ENCODE measurements at regions not wholly inside any gene's neighbourhood (a gene's known extent, or its start where the extent isn't known, plus 50 kb on each side); places are given as distances from the start of the nearest gene placed in this dataset.

GRCh38 chr10:118175148-118175547 lies 128.4 kb upstream of the RAB11FIP2 start:
- POLR2A ChIA-PET (ENCODE audit: low non-redundant PET), result no interaction called here
- Histone ChIP-seq H3K4me1 (ENCODE audit: insufficient read depth, low read length, poor library complexity, severe bottlenecking) (no peaks in the 10 kb centered on the region), H3K27me3 (replicated peaks; ENCODE audit: insufficient read depth, low read depth, low read length, poor library complexity) (peaks cover 24% of the 10 kb centered on the region), H3K9me3 (ENCODE audit: low read depth, low read length, poor library complexity, severe bottlenecking) (no peaks in the 10 kb centered on the region), H3K36me3 (ENCODE audit: insufficient read depth, low read length, poor library complexity, severe bottlenecking) (no peaks in the 10 kb centered on the region), H3K27ac (ENCODE audit: low read depth, low read length, poor library complexity, severe bottlenecking) (no peak overlapping the region), H3K4me3 (ENCODE audit: low read depth, low read length, poor library complexity, severe bottlenecking) (no peak overlapping the region)
- CTCF ChIA-PET, result no interaction called here
- TF ChIP-seq EZH2 (IDR thresholded peaks at IDR 0.05; ENCODE audit: borderline replicate concordance, low read depth, low read length, poor library complexity, severe bottlenecking), result no peak
- no peak for DNase-seq (ENCODE audit: low spot score)
- no TSS peak for BruUV-seq (replicated peaks)
- intact Hi-C loops (cut with micrococcal nuclease; ENCODE audit: unreplicated experiment), result no loop called here

DNA sequence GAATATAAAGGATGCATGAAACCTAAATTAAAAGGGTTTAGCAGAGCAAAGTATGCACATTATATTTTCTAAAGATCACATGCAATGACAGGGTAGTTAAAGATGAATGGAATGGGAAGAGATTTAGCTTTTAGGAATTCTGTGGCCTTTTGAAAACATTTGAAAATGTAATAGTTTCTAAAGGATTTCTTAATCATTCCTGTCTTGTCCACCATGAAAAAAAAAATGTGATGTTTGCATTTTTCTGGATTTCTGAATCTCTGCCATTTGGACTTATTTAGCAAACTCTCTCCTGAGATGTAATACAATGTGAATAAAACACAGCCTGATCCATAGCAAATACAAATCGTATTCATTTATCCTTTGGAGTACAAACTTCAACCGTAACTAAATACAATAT lies 126.6 kb upstream of the RAB11FIP2 start:
- POLR2A ChIA-PET (ENCODE audit: low non-redundant PET), result no interaction called here
- no peaks in the 10 kb centered on the region for H3K36me3 ChIP-seq (ENCODE audit: insufficient read depth, low read length, poor library complexity, severe bottlenecking)
- CTCF ChIA-PET, result no interaction called here
- no peak for TF ChIP-seq EZH2 (IDR thresholded peaks at IDR 0.05; ENCODE audit: borderline replicate concordance, low read depth, low read length, poor library complexity, severe bottlenecking)
- TF ChIP-seq, protein P1, sequence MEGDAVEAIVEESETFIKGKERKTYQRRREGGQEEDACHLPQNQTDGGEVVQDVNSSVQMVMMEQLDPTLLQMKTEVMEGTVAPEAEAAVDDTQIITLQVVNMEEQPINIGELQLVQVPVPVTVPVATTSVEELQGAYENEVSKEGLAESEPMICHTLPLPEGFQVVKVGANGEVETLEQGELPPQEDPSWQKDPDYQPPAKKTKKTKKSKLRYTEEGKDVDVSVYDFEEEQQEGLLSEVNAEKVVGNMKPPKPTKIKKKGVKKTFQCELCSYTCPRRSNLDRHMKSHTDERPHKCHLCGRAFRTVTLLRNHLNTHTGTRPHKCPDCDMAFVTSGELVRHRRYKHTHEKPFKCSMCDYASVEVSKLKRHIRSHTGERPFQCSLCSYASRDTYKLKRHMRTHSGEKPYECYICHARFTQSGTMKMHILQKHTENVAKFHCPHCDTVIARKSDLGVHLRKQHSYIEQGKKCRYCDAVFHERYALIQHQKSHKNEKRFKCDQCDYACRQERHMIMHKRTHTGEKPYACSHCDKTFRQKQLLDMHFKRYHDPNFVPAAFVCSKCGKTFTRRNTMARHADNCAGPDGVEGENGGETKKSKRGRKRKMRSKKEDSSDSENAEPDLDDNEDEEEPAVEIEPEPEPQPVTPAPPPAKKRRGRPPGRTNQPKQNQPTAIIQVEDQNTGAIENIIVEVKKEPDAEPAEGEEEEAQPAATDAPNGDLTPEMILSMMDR (conservative IDR thresholded peaks at IDR 0.05; ENCODE audit: low read depth, low read length), result no peak
- H3K9me3 ChIP-seq (ENCODE audit: low read depth, low read length, poor library complexity, severe bottlenecking), result no peaks in the 10 kb centered on the region
- no peaks in the 10 kb centered on the region for H3K4me1 ChIP-seq (ENCODE audit: insufficient read depth, low read length, poor library complexity, severe bottlenecking)
- no TSS peak for BruUV-seq (replicated peaks)
- H3K27me3 ChIP-seq (replicated peaks; ENCODE audit: insufficient read depth, low read depth, low read length, poor library complexity), result peaks cover 24% of the 10 kb centered on the region
- no peak for DNase-seq (ENCODE audit: low spot score)
- H3K27ac ChIP-seq (ENCODE audit: low read depth, low read length, poor library complexity, severe bottlenecking), result no peak overlapping the region
- no peak overlapping the region for H3K4me3 ChIP-seq (ENCODE audit: low read depth, low read length, poor library complexity, severe bottlenecking)
- intact Hi-C loops (cut with micrococcal nuclease; ENCODE audit: unreplicated experiment), result no loop called here

DNA sequence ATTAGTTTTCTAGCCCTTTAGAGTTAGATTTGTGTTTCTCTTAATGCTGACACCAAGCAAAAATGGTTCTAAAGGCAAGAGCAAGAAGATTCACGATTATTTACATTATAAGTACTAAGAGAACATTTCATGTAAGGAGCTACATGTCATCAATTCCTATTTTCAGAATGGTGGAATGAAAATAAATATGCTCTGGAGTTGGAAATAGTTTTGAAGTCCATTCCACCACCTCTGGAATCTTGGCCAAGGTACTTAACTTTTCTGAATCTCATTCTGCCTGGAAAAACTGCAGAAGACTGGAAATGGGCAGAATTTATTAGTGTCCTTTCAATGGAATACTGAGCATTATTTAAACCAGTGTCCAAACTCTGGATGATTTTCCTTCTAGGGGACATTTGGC lies 125.1 kb upstream of the RAB11FIP2 start:
- Histone ChIP-seq H3K9me3 (ENCODE audit: low read depth, low read length, poor library complexity, severe bottlenecking) (no peaks in the 10 kb centered on the region), H3K27ac (ENCODE audit: low read depth, low read length, poor library complexity, severe bottlenecking) (no peak overlapping the region), H3K4me3 (ENCODE audit: low read depth, low read length, poor library complexity, severe bottlenecking) (no peak overlapping the region), H3K27me3 (replicated peaks; ENCODE audit: insufficient read depth, low read depth, low read length, poor library complexity) (peaks cover 28% of the 10 kb centered on the region), H3K36me3 (ENCODE audit: insufficient read depth, low read length, poor library complexity, severe bottlenecking) (no peaks in the 10 kb centered on the region), H3K4me1 (ENCODE audit: insufficient read depth, low read length, poor library complexity, severe bottlenecking) (no peaks in the 10 kb centered on the region)
- TF ChIP-seq, protein P1 (conservative IDR thresholded peaks at IDR 0.05; ENCODE audit: low read depth, low read length), result no peak
- no peak for TF ChIP-seq EZH2 (IDR thresholded peaks at IDR 0.05; ENCODE audit: borderline replicate concordance, low read depth, low read length, poor library complexity, severe bottlenecking)
- CTCF ChIA-PET, result no interaction called here
- POLR2A ChIA-PET (ENCODE audit: low non-redundant PET), result no interaction called here
- intact Hi-C loops (cut with micrococcal nuclease; ENCODE audit: unreplicated experiment), result no loop called here
- BruUV-seq (replicated peaks), result no TSS peak
- DNase-seq (ENCODE audit: low spot score), result no peak

- no peaks in the 10 kb centered on the region for H3K36me3 ChIP-seq (ENCODE audit: insufficient read depth, low read length, poor library complexity, severe bottlenecking)
- H3K27ac ChIP-seq (ENCODE audit: low read depth, low read length, poor library complexity, severe bottlenecking), result no peak overlapping the region
- POLR2A ChIA-PET (ENCODE audit: low non-redundant PET), result no interaction called here
- no peaks in the 10 kb centered on the region for H3K9me3 ChIP-seq (ENCODE audit: low read depth, low read length, poor library complexity, severe bottlenecking)
- TF ChIP-seq EZH2 (IDR thresholded peaks at IDR 0.05; ENCODE audit: borderline replicate concordance, low read depth, low read length, poor library complexity, severe bottlenecking), result no peak
- TF ChIP-seq, protein P1 (conservative IDR thresholded peaks at IDR 0.05; ENCODE audit: low read depth, low read length), result no peak
- CTCF ChIA-PET, result no interaction called here
- no peak for DNase-seq (ENCODE audit: low spot score)
- H3K27me3 ChIP-seq (replicated peaks; ENCODE audit: insufficient read depth, low read depth, low read length, poor library complexity), result peaks cover 14% of the 10 kb centered on the region
- no TSS peak for BruUV-seq (replicated peaks)
- no peak overlapping the region for H3K4me3 ChIP-seq (ENCODE audit: low read depth, low read length, poor library complexity, severe bottlenecking)
- intact Hi-C loops (cut with micrococcal nuclease; ENCODE audit: unreplicated experiment), result no loop called here
- no peaks in the 10 kb centered on the region for H3K4me1 ChIP-seq (ENCODE audit: insufficient read depth, low read length, poor library complexity, severe bottlenecking)
Measured at GRCh38 chr10:118167056-118167700, 120.4 kb upstream of the RAB11FIP2 start.

Measured in A673 (cell line).